Ovary (tissue), 7 donors: ENCODE measurements at regions not wholly inside any gene's neighbourhood (a gene's known extent, or its start where the extent isn't known, plus 50 kb on each side); places are given as distances from the start of the nearest gene placed in this dataset.

ENCODE experiments used
- DNase-seq, 5 donors: peaks; one replicate each; pipeline ENCODE4 v3.0.0-alpha.2; 2019 to 2020
- H3K27ac ChIP-seq, 2 donors: fragments of 200-600 bp; one replicate each; pipeline versions ENCODE4 v1.5.1 to v1.8.0; 2019 to 2022
- H3K27me3 ChIP-seq: fragments of 200-600 bp; one replicate; pipeline ENCODE4 v1.8.0; 2022
- H3K36me3 ChIP-seq: fragments of 200-600 bp; sonication (generic); one replicate; pipeline ENCODE4 v1.5.1; 2019
- H3K4me1 ChIP-seq: one replicate; pipeline ENCODE4 v1.8.1; 2013; ENCODE audit warnings: mild to moderate bottlenecking, moderate library complexity; ENCODE audit not compliant: insufficient read depth
- H3K4me3 ChIP-seq: fragments of 200-600 bp; sonication (generic); one replicate; pipeline ENCODE4 v1.5.1; 2017
- H3K9me3 ChIP-seq, 2 donors: fragments of 200-600 bp in 1 of 2; sonication (generic) in 1 of 2; one replicate each; pipeline versions ENCODE4 v1.5.1 to v1.8.1; 2013 to 2019; ENCODE audit warnings: mild to moderate bottlenecking in 1 of 2, moderate library complexity in 1 of 2
- CTCF ChIP-seq, 3 donors: fragments of 450-650 bp in 2 of 3; fragments of 200-600 bp in 1 of 3; IDR thresholded peaks; one replicate each; pipeline versions ENCODE4 v1.5.1 to v1.8.0; 2016 to 2022; ENCODE audit warnings: antibody characterized with exemption in 3 of 3, mild to moderate bottlenecking in 1 of 3
- EP300 ChIP-seq: sonication (generic); formaldehyde crosslinking; IDR thresholded peaks from one replicate; pipeline ENCODE4 v1.6.1; 2017; ENCODE audit warnings: antibody characterized with exemption
- POLR2A ChIP-seq: fragments of 450-650 bp; IDR thresholded peaks from one replicate; pipeline ENCODE4 v1.6.1; 2017; ENCODE audit warnings: antibody characterized with exemption, mild to moderate bottlenecking, moderate library complexity
- WGBS, 3 donors: extraction: QIAGEN DNeasy Blood & Tissue Kit in 1 of 3; methylation state at CpG; one replicate each; pipeline versions ENCODE4 v1.1.5 to v1.1.7; 2013 to 2017; 5-methylcytosine and 5-hydroxymethylcytosine counted together
- intact Hi-C, 4 donors: fragments of 100-400 bp; cut with DNase I; formaldehyde crosslinking; loops; one replicate each; pipeline versions ENCODE4 v1.11.0 to v1.15.1; 2022 to 2023
- donor health status: DM: no; HTN: no; CAD: no; lungs with moderate emphysema.
- donor health status: DM: no; HTN: no; CAD: no.
- donor health status: Bipolar disorder and iron deficiency.
- donor health status: DM: no; HTN: no; CAD: no.
- donor health status: DM: yes; HTN: yes; CAD: no.

GRCh38 chr20:11035211-11035610 is 361.4 kb upstream of the JAG1 start:
- no peak overlapping the region for H3K27ac ChIP-seq
- 77 to 83% (median 81%) methylated on average over 3 of the region's 3 CpGs for WGBS, 3 donors
- intact Hi-C loops, result no loop called here

GRCh38 chr20:11041396-11041795 is 367.6 kb upstream of the JAG1 start:
- H3K27me3 ChIP-seq, result no peaks in the 10 kb centered on the region
- H3K9me3 ChIP-seq, result no peaks in the 10 kb centered on the region
- H3K4me3 ChIP-seq, result no peak overlapping the region
- H3K36me3 ChIP-seq, result no peaks in the 10 kb centered on the region
- H3K27ac ChIP-seq, result no peak overlapping the region
- DNase-seq, result no peak
- WGBS, 3 donors, result 81 to 91% (median 89%) methylated on average over 1 of the region's 1 CpG
- intact Hi-C loops, result no loop called here
- H3K4me1 ChIP-seq, result no peaks in the 10 kb centered on the region
- TF ChIP-seq EP300 (no peak), POLR2A (no peak), CTCF (IDR thresholded peaks at IDR 0.05) (no peak)

More at GRCh38 chr20:11035211-11035610, 361.4 kb upstream of the JAG1 start:
- Histone ChIP-seq H3K4me3 (no peak overlapping the region), H3K4me1 (no peaks in the 10 kb centered on the region), H3K36me3 (no peaks in the 10 kb centered on the region), H3K9me3 (no peaks in the 10 kb centered on the region), H3K27me3 (no peaks in the 10 kb centered on the region)
- TF ChIP-seq CTCF (IDR thresholded peaks at IDR 0.05) (no peak), POLR2A (no peak), EP300 (no peak)
- no peak for DNase-seq

- 99 to 100% (median 99%) methylated on average over 2 of the region's 2 CpGs for WGBS, 3 donors
- no peaks in the 10 kb centered on the region for H3K9me3 ChIP-seq
- H3K27ac ChIP-seq, result no peak overlapping the region
- no peak for DNase-seq
- H3K4me3 ChIP-seq, result no peak overlapping the region
- intact Hi-C loops, result no loop called here
- no peaks in the 10 kb centered on the region for H3K27me3 ChIP-seq
- no peaks in the 10 kb centered on the region for H3K4me1 ChIP-seq
- TF ChIP-seq POLR2A, result no peak
- TF ChIP-seq EP300, result no peak
- no peak for TF ChIP-seq CTCF (IDR thresholded peaks at IDR 0.05)
- no peaks in the 10 kb centered on the region for H3K36me3 ChIP-seq
Measured at GRCh38 chr20:11043001-11043400, 369.2 kb upstream of the JAG1 start.

- no peaks in the 10 kb centered on the region for H3K4me1 ChIP-seq
- intact Hi-C loops, result no loop called here
- H3K27ac ChIP-seq, result no peak overlapping the region
- no peaks in the 10 kb centered on the region for H3K36me3 ChIP-seq
- H3K27me3 ChIP-seq, result no peaks in the 10 kb centered on the region
- no peak for TF ChIP-seq CTCF (IDR thresholded peaks at IDR 0.05)
- TF ChIP-seq POLR2A, result no peak
- TF ChIP-seq EP300, result no peak
- H3K9me3 ChIP-seq, result no peaks in the 10 kb centered on the region
- no peak for DNase-seq
- no peak overlapping the region for H3K4me3 ChIP-seq
- WGBS, 3 donors, result 60 to 74% (median 61%) methylated on average over 6 of the region's 6 CpGs
Measured at GRCh38 chr20:11044561-11044960, 370.8 kb upstream of the JAG1 start.
